GM04503 (cell line): ENCODE measurements at regions not wholly inside any gene's neighbourhood (a gene's known extent, or its start where the extent isn't known, plus 50 kb on each side); places are given as distances from the start of the nearest gene placed in this dataset.
A peak's percentile ranks its signal among the peaks of the same experiment; 100 is the strongest.

ENCODE experiments used
- DNase-seq: peaks from one replicate; pipeline ENCODE4 v3.0.0-alpha.2; 2012; ENCODE audit warnings: low read depth

DNA sequence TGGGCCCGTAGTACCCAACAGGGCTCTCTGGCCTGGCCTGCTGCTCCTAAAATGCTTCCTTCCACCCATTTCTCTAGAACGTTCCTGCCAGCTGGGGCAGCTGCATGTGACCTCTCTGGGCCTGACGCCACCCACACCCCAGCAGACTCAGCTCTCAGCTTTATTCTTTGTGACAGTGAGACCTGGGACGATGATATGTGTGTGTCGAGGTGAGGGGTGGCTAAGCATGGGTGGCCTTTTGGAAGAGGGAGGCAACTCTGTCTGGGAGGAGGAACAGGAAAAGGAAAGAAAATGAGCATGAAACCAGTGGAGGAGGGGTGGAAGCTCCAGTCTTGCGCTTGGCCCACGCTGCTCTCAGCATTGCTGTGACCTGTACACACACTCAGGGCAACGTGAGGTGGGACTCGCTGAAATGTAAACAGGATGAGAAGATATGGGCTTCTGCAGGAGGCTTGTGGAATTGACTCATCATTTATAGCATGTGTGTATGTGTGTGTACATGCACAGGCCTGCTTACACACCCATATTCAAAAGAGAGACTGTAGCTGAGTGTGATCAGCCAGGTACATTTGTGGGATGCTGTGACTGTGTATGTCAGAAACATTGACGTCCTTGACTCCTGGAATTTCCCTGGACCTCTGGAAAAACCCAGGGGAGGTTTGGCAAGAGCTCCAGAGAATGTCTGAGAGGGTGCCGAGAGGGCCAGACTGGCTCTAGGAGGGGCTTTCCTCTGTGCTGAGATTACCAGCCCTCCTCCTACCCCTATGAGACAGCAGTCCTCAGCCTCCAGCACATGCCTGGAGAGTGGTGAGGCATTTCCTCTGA is 137.9 kb downstream of the PJA1 start:
- no peak for DNase-seq

DNA sequence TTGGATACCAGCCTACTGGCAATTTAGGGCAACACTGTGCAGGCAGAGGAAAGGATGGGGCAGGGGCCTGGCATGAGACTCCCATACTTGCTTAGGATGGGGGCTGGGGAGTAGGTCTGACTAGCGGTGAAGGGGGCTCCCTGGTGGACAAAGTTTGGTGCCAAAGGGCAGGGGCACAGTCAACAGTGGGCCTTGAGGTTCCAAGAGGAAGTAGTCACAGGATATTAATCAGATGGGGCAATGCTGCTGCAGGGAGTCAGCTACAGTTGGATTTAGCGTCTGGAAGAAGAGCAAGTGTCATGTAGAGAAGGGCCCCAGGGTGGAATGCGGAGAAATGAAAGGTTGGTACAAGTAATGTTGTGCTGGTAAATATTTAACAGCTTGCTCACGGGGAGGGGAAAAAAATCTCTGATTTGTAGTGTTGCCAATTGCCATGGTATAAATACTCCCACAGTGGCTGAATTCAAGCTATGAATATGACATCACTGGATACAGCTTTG is 139.4 kb downstream of the PJA1 start:
- DNase-seq = peak; percentile 5

DNA sequence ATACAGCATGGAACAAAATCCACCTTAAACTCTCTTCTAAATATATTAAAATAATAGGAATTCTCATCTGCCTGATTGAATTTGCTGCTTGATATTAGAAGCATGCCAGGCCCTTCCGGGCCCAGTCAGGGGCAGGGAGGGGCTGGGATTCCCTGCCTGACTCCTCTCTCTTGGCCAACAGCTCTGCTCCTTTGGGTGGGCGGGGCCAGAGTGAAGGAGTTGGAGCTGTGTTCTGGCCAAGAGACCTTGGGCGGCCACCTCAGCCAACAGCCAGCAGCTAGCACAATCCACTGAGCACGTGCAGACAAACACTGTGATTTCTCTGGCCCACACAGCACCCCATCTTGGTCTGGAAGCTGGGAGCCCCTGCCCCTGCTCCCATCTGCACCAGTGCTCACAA is 140.3 kb downstream of the PJA1 start:
- DNase-seq = peak; percentile 4

DNA sequence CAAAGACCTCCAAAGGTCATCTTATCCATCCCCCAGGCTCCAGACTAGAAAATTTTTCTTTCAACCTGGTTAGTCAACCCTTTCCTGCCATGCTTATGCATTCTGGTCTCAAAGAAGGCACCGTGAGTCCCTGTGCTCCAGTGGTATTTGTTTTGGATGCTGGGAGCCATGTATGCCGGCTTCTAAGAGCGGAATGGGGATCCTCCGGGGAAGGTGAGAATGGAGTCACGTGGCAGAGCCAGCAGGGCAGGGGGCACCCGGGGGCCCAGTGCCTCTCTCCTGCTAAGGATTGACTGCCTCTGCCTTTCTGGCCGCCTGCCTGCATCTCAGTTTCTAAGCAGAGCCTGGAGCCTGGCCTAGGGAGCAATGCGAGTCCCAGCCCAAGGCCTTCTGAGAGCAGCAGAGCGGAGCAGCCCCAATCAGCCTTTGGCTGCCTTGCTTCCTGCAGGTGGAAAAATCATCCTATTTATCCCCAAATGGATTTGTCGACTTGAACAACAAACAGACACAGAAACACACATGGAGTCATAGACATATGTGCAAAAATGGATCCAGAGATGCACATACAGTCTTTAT is 141.0 kb downstream of the PJA1 start:
- DNase-seq = no peak

DNA sequence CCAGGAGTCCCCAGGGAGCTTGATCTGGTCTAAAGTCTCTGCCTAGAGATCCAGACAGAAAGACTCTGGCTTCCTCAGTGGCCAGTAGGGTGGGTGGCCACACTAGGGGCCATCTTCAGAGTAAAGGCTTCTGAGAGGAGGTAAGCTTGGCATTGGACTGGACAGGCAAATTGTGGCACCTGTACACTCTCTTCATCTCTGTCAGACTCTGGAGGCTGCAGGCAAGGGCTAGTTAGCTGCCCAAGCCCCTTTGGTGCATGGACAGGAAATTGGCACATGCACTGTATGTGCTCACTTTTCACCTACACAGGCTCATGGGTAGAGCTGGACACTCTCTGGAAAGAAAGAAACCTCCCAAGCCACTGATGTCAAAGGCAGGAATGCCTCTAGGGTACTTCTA is 142.8 kb downstream of the PJA1 start:
- DNase-seq = no peak

DNA sequence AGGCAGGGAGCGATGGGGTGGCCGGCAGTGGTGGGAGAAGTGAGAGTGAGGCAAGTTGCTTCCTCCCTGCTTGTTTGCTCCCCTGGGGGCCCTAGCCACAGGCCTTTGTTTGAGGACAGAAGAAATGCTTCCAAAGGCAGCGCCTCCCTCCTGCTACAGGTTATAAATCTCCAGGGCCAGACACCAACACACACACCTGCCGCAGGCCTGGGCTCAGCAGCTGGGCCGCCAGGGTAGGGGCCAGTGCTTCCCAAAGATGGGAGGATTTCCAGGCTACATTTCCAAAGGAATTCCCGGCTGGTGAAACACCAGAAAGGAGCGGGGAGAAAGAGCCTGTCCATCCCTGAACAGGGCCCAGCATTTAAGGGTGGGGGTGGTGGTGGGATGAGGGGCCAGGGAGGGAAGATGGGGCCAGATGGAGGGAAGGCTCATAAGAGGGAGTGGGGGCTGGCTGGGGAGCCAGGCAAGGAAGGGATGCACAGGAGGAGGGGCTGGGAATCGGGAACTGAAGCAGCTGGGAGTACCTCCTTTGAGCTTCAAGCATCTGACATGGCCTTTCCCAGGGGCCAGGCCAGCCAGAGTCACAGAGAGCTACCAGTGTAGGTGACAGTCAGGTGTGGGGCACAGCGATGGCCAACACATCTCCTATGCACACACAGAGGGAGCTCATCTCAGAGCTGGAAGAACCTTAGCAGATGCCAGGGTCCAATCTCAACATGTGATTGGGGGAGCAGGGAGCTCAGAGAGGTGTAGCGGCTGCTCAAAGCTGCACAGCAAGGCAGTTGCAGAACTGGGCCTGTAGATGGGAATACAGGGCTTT is 143.9 kb downstream of the PJA1 start:
- DNase-seq = no peak

DNA sequence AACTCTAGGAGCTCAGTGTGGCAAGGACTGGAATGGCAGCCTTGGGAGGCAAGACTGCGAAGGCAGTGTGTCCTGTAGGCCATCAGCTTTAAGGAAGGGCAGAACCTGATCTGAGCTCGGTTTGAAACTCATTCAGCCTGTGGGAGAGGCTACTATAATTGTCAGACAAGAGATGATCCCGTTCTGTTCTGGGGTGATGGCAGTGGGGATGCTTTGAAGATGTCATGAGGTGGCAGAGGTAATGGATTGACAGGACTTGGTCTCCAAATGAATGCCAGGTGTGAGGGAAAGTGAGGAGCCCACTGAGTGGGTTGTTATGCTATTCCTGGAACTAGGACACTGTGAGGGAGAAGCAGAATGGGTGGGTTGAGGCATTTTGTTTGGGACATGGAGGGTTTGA is 144.9 kb downstream of the PJA1 start:
- DNase-seq = no peak

DNA sequence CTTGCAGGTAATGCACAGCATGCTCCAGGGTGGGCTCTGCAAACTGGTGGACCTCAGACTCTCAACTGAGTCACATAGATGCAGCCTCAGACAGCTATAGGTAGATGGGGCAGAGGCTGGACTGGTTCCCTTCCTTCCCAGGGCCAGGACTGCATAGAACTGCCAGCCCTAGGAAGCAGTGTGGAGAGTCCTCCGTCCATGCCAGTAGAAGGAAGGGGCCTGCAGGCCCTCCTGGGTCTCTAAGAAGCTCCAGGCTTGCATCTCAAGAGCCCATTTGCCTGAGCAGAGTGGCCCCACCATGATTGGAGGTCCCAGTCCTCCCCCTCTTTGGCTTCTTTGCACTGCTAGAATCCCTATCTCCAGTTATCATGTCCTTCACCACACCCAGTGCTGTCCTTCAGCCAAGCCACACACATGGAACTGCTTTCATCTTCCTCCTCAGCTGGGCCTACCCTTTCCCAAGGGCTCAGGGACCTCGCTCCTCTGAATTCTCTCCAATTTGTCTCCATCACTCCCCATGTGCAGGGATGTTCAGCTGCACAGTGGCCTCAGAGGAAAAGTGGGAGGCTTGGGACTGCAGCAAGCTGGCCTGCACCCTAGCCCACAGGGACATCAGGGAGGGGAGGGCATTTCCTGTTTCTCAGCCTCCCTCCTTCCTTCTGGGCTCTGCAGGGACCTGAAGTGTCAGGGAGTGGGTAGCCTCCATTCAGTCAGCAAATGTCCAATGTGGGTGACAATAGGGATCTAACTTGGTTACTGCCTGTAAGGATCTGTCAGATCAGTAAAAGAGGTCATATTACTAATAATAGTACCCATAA is 146.0 kb downstream of the PJA1 start:
- DNase-seq = no peak

DNA sequence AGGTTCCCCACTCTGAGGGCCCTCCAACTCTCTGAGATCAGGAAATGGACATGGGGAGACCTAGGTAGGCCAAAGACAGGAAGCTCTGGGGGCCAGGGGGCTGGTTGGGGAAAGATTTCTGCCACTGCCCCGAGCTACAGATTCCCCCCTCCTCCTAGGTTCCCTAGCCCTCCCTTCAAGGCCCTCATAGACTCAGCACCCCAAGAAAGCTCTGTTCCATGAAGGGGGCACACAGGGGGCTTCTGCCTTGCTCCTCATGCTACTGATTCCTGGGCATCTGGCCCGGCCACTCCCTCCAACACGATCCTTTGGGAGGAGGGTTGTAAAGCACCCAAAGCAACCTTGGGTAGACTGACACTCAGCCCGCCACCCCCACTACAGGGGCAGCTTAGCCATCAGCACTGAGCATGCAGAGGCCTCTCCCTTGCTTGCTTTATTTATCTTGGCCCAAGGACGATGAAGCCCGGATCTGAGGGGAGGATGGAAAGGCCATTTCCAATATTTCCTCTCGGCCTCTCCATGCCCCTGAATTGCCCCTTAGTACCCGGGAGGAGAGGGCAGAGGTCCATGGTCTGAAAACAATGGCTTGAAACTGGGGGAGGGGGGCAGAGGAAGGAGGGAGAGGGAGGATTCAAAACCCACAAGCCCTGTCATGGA is 146.7 kb downstream of the PJA1 start:
- no peak for DNase-seq

DNA sequence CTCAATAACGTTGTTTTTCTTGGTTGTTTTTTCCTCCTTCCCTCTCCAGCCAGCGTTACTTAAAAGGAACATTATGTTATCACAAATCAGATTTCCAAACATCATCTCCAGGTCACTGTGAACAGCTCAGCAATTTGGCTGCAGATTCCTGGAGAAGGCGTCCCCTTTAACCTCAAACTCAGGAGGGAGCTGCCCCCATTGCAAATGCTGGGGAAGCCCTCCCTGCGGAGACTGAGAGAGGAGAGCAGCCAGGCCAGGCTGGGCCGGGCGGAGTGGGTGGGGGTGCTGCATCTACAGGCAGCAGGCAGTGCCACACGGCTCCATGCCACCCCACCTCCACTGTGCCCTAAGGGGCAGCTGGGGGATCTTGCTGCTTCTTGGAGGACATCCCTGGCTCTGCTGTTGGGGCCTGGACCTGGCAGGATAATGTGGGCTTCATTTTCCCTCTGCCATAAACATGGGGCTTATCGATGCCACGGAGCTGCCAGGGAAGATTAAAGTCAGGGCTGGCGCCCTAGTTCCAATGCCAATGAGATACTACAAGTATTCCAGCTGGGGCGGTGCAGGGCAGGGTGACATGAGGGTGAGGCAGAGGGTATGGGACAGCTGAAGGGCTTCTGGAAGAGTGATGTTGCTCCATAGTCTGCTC is 148.8 kb downstream of the PJA1 start:
- DNase-seq = no peak

DNA sequence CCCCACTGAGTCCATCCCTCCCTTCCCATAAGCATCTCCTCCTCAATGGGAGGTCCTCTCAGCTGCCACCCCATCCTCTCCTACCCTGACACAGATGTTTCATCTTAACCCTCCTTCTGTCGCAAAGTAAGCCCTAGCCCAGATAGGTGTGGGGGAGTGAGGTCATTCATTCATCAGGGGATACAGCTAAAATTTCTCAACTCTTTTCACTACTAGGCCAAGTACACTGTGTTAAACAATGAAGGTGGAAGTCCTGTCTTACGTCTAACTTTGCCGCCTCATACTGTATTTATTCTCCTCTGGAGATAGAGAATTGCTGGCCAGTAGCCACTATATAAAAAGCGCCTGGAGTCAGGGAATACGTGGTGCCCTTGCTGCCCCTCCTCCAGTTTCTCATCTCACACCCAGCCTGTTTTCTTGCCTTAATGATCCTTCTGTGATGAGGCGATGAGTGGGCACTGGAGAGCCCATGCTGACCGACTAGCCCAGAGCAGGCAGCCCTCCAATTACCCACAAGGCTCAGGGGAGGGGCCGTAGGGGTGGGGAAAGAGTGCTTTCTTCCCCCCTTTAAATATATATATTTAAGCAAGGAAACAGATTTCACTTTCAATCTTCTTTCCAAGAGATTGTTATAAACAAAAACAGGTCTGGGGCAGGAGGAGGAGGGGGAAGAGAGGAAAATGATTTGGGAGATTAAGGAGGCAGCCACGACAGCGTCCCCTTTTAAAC is 149.5 kb downstream of the PJA1 start:
- no peak for DNase-seq

DNA sequence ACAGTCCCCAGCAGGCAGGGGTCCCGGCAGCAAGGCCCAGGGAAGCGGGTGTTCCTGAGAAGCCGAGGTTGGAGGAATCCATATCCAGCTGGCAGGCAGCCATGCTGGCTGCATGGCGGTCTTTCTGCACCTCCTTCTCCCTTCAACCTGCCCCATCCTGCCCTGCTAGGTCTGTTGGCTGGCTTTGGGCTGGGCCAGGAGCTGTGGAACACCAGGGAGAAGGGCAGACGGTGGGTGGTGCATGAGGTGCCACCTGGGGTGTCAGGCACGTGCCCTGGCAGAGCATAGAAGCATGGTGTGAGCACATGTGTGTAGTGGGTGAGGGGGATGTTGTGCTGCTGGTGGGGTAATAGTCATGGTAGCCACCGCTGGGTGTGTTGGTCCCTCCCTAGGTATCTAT is 150.1 kb downstream of the PJA1 start:
- DNase-seq = no peak

DNA sequence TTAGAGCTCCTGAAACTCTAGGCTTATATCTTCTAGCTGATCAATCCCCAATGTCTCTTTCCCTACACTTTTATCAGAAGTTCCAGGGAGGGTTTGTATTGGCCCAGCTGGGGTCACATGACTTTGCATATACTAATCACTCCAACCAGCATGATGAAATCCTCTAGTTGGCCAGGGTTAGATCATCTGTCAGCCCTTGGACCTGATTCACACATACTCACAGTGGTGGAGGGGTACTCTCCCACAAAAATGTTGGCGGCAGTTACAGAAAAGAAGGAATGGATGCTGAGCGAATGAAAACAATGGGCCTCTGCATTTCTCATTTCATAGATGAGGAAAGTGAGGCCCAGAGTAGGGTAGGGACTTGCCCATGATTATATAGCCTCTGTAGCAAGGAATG is 151.1 kb downstream of the PJA1 start:
- DNase-seq = peak; percentile 16

DNA sequence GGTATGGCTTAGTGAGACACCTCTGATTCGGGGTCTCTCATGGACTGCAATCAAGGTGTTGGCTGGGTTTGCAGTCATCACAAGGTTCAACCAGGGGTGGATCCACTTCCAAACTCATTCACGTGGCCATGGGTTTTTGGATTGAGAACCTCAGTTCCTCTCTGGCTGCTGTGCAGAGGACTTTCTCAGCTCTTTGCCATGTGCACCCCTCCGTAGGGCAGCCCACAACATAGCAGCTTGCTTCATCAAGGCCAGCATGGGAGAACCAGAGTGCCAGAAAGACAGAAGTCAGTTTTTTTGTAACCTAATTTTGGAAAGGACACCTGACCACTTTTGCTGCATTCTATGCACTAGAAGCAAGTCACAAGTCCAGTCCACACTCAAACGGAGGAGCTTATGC is 154.9 kb downstream of the PJA1 start:
- DNase-seq = no peak

DNA sequence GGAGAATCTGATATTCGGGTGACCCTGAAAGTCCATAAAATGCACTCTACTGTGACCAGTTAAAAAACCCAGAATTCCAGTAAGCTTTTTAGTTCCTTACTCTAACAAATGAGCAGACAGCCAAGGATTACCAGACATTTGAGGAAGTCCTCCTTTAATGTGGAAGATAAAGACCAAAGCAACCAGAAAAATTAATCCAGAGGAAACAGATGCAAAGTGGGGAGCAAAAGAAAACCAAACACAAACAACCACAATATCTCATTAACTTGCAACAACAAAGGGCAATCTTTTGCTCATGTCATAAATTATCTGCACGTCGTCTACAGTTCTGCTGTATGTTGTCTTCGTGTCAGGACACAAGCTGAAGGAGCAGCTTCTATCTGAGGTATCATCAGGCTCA is 164.4 kb downstream of the PJA1 start:
- DNase-seq = no peak

DNA sequence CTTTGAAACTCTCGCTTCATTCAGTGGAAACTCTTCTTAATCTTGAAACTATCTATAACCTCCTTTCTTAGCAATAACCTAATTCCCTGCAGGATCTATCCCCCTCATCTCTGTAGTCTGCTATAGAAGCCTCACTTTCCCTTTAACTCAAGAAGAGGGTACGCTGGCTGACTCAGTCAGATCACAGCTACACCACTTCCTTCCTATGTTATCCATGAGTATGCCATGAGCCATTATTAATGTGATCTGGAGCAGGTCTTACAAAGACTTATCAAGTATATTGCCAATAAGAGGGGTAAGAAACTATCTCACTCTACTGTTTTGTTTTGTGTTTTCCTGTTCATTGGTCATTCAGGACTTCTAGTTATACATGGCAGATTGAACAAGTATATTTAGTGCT is 165.3 kb downstream of the PJA1 start:
- DNase-seq = no peak

DNA sequence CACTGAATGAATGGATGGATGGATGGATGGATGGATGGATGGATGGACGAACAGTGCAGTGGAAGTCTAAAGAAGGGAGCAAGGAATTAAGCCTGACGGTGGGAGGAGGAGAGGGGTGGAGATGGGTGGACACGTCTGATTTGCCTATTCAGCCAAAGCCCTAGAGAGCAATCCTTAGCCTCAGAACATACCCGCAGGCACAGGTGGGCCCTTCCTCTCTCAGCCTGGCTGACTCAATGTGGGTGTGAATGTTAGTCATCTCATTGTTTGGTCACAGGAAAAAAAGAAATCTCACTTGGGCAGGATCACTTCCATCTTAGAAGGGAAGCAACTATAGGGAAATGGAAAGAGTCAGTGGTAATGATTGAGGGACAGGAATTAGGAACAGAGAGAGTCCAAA is 165.9 kb downstream of the PJA1 start:
- DNase-seq = no peak

DNA sequence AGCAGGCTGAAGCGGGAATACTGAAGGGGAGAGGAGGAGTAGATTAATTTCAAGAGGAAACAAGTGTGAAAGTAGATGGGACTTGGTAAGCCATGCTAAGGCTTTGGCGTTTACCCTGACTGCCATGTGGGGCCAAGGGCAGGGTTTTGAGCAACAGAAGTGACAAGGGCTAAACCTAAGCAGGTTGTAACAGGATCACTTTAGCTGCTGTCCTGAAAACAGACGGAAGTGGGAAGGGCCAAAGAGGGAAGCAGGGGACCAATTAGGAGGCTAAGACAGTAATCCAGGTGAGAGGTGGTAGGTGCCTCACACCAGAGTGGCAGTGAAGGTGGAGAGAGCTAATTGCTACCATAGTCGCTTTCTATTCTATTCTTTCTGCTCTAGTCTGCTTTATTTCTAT is 166.5 kb downstream of the PJA1 start:
- no peak for DNase-seq

DNA sequence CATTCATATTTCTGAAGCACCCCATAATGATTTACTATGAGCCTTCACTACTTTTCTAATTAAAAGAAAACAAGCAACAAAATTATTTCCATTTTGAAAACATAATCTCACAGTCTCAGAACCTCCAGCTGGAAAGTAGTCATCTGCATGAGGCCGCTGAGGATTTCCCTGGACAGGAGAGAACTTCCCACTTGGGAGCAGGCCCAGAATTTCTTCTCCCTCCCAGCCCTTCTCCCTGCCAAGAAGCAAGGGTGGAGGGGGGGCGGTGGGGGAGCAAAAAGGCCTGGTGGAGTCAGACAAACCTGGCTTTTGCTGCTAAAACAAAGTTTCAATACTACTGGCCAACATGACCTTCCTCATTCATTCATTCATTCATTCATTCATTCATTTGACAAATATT is 167.3 kb downstream of the PJA1 start:
- no peak for DNase-seq

DNA sequence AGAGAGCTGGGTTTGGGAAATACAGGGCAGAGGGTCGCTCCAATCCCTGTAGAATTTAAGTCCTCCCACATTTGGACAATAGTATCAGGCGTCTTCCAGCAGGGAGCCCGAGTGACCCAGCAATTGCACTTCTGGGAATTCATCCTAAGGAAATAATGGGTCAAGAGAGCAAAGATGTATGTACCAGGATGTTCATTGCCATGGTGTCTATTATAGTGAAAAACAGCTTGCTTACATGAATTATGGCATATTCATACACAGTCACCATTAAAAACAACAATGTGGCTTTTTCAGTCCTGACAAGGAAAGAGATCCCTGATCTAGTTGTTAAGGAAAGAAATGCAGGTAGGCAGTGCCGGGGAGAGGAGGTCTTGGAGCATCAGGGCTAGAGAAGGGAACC is 167.7 kb downstream of the PJA1 start:
- no peak for DNase-seq
